ENCODE measurements at regions not wholly inside any gene's neighbourhood (a gene's known extent, or its start where the extent isn't known, plus 50 kb on each side); places are given as distances from the start of the nearest gene placed in this dataset.

- Histone ChIP-seq H3K4me1 (no peaks in the 10 kb centered on the region), H3K9me3 (no peaks in the 10 kb centered on the region), H3K27ac (no peak overlapping the region), H3K4me3 (no peak overlapping the region), H3K4me2 (no peak overlapping the region)
- TF ChIP-seq KDM5A (IDR thresholded peaks at IDR 0.05) (no peak), ELK1 (IDR thresholded peaks at IDR 0.05; ENCODE audit: low read depth, low read length) (no peak), RNF2 (IDR thresholded peaks at IDR 0.05; ENCODE audit: borderline replicate concordance, low read depth) (no peak)
- DNase-seq (ENCODE audit: low read depth in 1 of 2, low spot score in 1 of 2) (no peak), ATAC-seq (no peak), FAIRE-seq (no peak)
- WGBS (ENCODE audit: missing lambda C conversion rate), result 93% methylated on average over 1 of the region's 1 CpG
- CTCF ChIA-PET, result no interaction called here
- POLR2A ChIA-PET, result no interaction called here
Measured at GRCh38 chr4:110989125-110989524, 366.2 kb upstream of the PITX2 start.

- H3K4me3 ChIP-seq, result no peak overlapping the region
- no peaks in the 10 kb centered on the region for H3K4me1 ChIP-seq
- no peak for FAIRE-seq
- no peak overlapping the region for H3K4me2 ChIP-seq
- no peak for TF ChIP-seq TFCP2L1 (CRISPR knock-in tag; IDR thresholded peaks at IDR 0.05)
- no peak for TF ChIP-seq CHD2 (IDR thresholded peaks at IDR 0.05; ENCODE audit: low read length, partially characterized antibody)
- no peak for TF ChIP-seq E2F6 (IDR thresholded peaks at IDR 0.05; ENCODE audit: borderline replicate concordance, low read depth)
- no peak for TF ChIP-seq RARB (CRISPR knock-in tag; IDR thresholded peaks at IDR 0.05)
- TF ChIP-seq ZNF302 (CRISPR knock-in tag; IDR thresholded peaks at IDR 0.05), result no peak
- no peak for TF ChIP-seq ZSCAN20 (CRISPR knock-in tag; IDR thresholded peaks at IDR 0.05)
- no peak for TF ChIP-seq CBX2 (IDR thresholded peaks at IDR 0.05; ENCODE audit: borderline replicate concordance, low read depth)
- no peak for TF ChIP-seq SREBF2 (IDR thresholded peaks at IDR 0.05)
- TF ChIP-seq KDM5A (IDR thresholded peaks at IDR 0.05), result no peak
- no peak for TF ChIP-seq EHF (CRISPR knock-in tag; IDR thresholded peaks at IDR 0.05)
- no peak for TF ChIP-seq HOXA7 (CRISPR knock-in tag; IDR thresholded peaks at IDR 0.05)
- H3K27ac ChIP-seq, result no peak overlapping the region
- CTCF ChIA-PET, result no interaction called here
- WGBS (ENCODE audit: missing lambda C conversion rate), result 29% methylated on average over 2 of the region's 2 CpGs
- POLR2A ChIA-PET, result no interaction called here
- no peaks in the 10 kb centered on the region for H3K9me3 ChIP-seq
- no peak for ATAC-seq
- no peak for DNase-seq (ENCODE audit: low read depth in 1 of 2, low spot score in 1 of 2)
Measured at GRCh38 chr4:110994781-110995180, 371.9 kb upstream of the PITX2 start.

- no peak for TF ChIP-seq JUN (IDR thresholded peaks at IDR 0.05)
- TF ChIP-seq SREBF2 (IDR thresholded peaks at IDR 0.05), result no peak
- no peak for TF ChIP-seq REST (IDR thresholded peaks at IDR 0.05)
- no peak for TF ChIP-seq PHF8 (IDR thresholded peaks at IDR 0.05; ENCODE audit: borderline replicate concordance, low read depth)
- no peak for TF ChIP-seq ESRRA (IDR thresholded peaks at IDR 0.05; ENCODE audit: borderline replicate concordance, low read length)
- no peak for TF ChIP-seq EHF (CRISPR knock-in tag; IDR thresholded peaks at IDR 0.05)
- no peak for TF ChIP-seq FOXS1 (CRISPR knock-in tag; IDR thresholded peaks at IDR 0.05)
- ATAC-seq, result no peak
- POLR2A ChIA-PET, result no interaction called here
- DNase-seq (ENCODE audit: low read depth in 1 of 2, low spot score in 1 of 2), result no peak
- CTCF ChIA-PET, result no interaction called here
- Histone ChIP-seq H3K4me2 (no peak overlapping the region), H3K4me3 (no peak overlapping the region), H3K4me1 (no peaks in the 10 kb centered on the region), H3K9me3 (no peaks in the 10 kb centered on the region), H3K27ac (no peak overlapping the region)
- WGBS (ENCODE audit: missing lambda C conversion rate), result 3% methylated on average over 1 of the region's 1 CpG
- no peak for FAIRE-seq
Measured at GRCh38 chr4:110998320-110998719, 375.4 kb upstream of the PITX2 start.
